ENCODE measurements at regions not wholly inside any gene's neighbourhood (a gene's known extent, or its start where the extent isn't known, plus 50 kb on each side); places are given as distances from the start of the nearest gene placed in this dataset.

- DNase-seq (ENCODE audit: low read depth, low spot score): no peak
These were observed 1178.7 kb upstream of the GBE1 start for GRCh38 chr3:82940124-82940523.

- DNase-seq (ENCODE audit: low read depth, low spot score): no peak
These were observed 1178.1 kb upstream of the GBE1 start for GRCh38 chr3:82939491-82940097.

GRCh38 chr3:82938821-82939328, 1177.4 kb upstream of the GBE1 start:
- DNase-seq (ENCODE audit: low read depth, low spot score): no peak

GRCh38 chr3:82927309-82928253, 1166.1 kb upstream of the GBE1 start:
- no peak for DNase-seq (ENCODE audit: low read depth, low spot score)

GRCh38 chr3:82891028-82891427, 1129.6 kb upstream of the GBE1 start:
- DNase-seq (ENCODE audit: low read depth, low spot score): no peak

- DNase-seq (ENCODE audit: low read depth, low spot score): no peak
These were observed 1121.6 kb upstream of the GBE1 start for GRCh38 chr3:82883072-82883471.

GRCh38 chr3:82875401-82875800, 1114.0 kb upstream of the GBE1 start:
- DNase-seq (ENCODE audit: low read depth, low spot score): no peak

GRCh38 chr3:82839871-82840270, 1078.4 kb upstream of the GBE1 start:
- no peak for DNase-seq (ENCODE audit: low read depth, low spot score)

- no peak for DNase-seq (ENCODE audit: low read depth, low spot score)
These were observed 1072.7 kb upstream of the GBE1 start for GRCh38 chr3:82834098-82834497.

GRCh38 chr3:82824491-82824890, 1063.0 kb upstream of the GBE1 start:
- DNase-seq (ENCODE audit: low read depth, low spot score): no peak

GRCh38 chr3:82816086-82816485, 1054.6 kb upstream of the GBE1 start:
- DNase-seq (ENCODE audit: low read depth, low spot score): no peak

- DNase-seq (ENCODE audit: low read depth, low spot score): no peak
These were observed 1054.1 kb upstream of the GBE1 start for GRCh38 chr3:82815417-82816058.

- no peak for DNase-seq (ENCODE audit: low read depth, low spot score)
These were observed 1053.2 kb upstream of the GBE1 start for GRCh38 chr3:82814660-82815059.

GRCh38 chr3:82807781-82808180, 1046.3 kb upstream of the GBE1 start:
- no peak for DNase-seq (ENCODE audit: low read depth, low spot score)

- no peak for DNase-seq (ENCODE audit: low read depth, low spot score)
These were observed 1041.1 kb upstream of the GBE1 start for GRCh38 chr3:82802501-82802900.

- no peak for DNase-seq (ENCODE audit: low read depth, low spot score)
These were observed 1038.8 kb upstream of the GBE1 start for GRCh38 chr3:82800248-82800647.

GRCh38 chr3:82796765-82797164, 1035.3 kb upstream of the GBE1 start:
- DNase-seq (ENCODE audit: low read depth, low spot score): no peak

GRCh38 chr3:82791241-82791640, 1029.8 kb upstream of the GBE1 start:
- no peak for DNase-seq (ENCODE audit: low read depth, low spot score)

GRCh38 chr3:82790307-82791097, 1029.1 kb upstream of the GBE1 start:
- DNase-seq (ENCODE audit: low read depth, low spot score): no peak

GRCh38 chr3:82783194-82783593, 1021.7 kb upstream of the GBE1 start:
- DNase-seq (ENCODE audit: low read depth, low spot score): no peak

- no peak for DNase-seq (ENCODE audit: low read depth, low spot score)
These were observed 1011.8 kb upstream of the GBE1 start for GRCh38 chr3:82773207-82773606.

- no peak for DNase-seq (ENCODE audit: low read depth, low spot score)
These were observed 1003.1 kb upstream of the GBE1 start for GRCh38 chr3:82764521-82764920.

Data from ELF-1 (cell line).